ENCODE measurements at regions not wholly inside any gene's neighbourhood (a gene's known extent, or its start where the extent isn't known, plus 50 kb on each side); places are given as distances from the start of the nearest gene placed in this dataset.

DNA sequence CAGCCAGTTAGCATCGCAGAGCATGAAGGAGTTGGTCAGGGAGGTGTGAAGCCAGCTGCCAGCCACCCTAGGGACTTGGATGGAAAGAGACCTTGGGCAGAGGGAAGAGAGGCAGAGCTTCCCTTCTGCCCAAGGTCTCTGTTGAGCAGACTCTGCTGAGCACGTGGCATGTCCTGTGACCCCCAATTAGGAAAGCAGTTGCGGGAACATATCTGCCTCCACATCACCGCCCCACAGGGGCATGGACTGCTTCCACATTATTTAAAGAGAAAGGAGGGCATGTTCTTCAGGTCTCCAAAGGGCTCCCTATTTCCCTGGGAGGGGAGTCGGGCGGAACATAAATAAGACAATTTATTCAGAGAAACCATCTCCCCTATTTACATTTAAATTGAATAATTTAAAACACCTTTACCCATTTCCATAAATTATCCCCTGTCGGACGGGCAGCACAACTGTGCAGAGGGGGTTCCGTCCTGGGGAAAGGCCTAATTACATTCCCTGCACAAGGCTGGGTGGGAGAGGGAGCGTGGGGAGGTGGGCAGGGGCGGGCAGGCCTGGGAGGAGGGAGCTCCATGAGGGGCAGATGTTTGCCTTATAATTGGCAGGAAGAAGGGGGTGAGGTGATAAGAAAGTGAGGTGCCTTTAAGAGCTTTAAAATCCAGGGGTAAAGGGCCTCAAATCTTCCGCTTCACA lies 88.8 kb upstream of the THY1 start:
- no peak for DNase-seq
- no peak overlapping the region for H3K4me3 ChIP-seq
- no peaks in the 10 kb centered on the region for H3K9me3 ChIP-seq
- peaks cover 0 to 18% (median 4%) of the 10 kb centered on the region in 3 donors for H3K27me3 ChIP-seq
- intact Hi-C loops (cut with DNase I; ENCODE audit: low total_unique reads): no loop called here
- no peak overlapping the region for H3K27ac ChIP-seq
- no peak for TF ChIP-seq POLR2AphosphoS5 (IDR thresholded peaks at IDR 0.05)
- TF ChIP-seq POLR2A (IDR thresholded peaks at IDR 0.05): no peak
- TF ChIP-seq EP300 (IDR thresholded peaks at IDR 0.05): no peak
- TF ChIP-seq, protein P1, sequence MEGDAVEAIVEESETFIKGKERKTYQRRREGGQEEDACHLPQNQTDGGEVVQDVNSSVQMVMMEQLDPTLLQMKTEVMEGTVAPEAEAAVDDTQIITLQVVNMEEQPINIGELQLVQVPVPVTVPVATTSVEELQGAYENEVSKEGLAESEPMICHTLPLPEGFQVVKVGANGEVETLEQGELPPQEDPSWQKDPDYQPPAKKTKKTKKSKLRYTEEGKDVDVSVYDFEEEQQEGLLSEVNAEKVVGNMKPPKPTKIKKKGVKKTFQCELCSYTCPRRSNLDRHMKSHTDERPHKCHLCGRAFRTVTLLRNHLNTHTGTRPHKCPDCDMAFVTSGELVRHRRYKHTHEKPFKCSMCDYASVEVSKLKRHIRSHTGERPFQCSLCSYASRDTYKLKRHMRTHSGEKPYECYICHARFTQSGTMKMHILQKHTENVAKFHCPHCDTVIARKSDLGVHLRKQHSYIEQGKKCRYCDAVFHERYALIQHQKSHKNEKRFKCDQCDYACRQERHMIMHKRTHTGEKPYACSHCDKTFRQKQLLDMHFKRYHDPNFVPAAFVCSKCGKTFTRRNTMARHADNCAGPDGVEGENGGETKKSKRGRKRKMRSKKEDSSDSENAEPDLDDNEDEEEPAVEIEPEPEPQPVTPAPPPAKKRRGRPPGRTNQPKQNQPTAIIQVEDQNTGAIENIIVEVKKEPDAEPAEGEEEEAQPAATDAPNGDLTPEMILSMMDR (IDR thresholded peaks at IDR 0.05): no peak
- H3K36me3 ChIP-seq: no peaks in the 10 kb centered on the region
- H3K4me1 ChIP-seq: peaks cover 0 to 9% (median 0%) of the 10 kb centered on the region in 4 donors
- WGBS, 5 donors: 63 to 74% (median 71%) methylated on average over 12 of the region's 12 CpGs

DNA sequence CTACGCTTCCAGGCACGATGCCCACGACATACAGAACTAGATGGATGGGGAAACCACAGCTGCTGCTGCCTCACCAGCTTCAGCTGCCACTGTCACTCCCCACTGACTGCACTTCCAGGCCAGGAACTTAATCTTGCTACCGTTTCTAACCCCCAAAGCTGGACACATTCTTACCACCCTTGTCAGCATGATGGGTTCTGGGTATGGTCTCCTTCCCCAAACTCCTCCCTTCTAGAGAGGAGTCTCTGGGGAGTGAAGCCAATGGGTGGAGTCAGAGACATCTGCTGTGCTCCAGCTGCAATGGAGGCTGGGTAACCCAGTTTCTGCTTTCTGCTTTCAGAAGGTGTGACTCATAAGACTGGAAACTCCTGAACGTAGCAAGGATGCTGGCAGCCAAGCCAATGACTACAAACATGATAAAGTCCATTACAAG lies 87.0 kb upstream of the THY1 start:
- H3K27ac ChIP-seq: peak overlapping the region in 1 of 5 donors; percentile 12
- peak in 1 of 2 donors; percentile 49 for DNase-seq
- no peaks in the 10 kb centered on the region for H3K36me3 ChIP-seq
- H3K4me3 ChIP-seq: no peak overlapping the region
- H3K9me3 ChIP-seq: no peaks in the 10 kb centered on the region
- peaks cover 0 to 9% (median 0%) of the 10 kb centered on the region in 4 donors for H3K4me1 ChIP-seq
- intact Hi-C loops (cut with DNase I; ENCODE audit: low total_unique reads): no loop called here
- WGBS, 5 donors: 41 to 58% (median 50%) methylated on average over 5 of the region's 5 CpGs
- TF ChIP-seq POLR2A (IDR thresholded peaks at IDR 0.05) (no peak), POLR2AphosphoS5 (IDR thresholded peaks at IDR 0.05) (no peak), EP300 (IDR thresholded peaks at IDR 0.05) (no peak)
- TF ChIP-seq, protein P1 (IDR thresholded peaks at IDR 0.05): no peak
- peaks cover 0 to 16% (median 4%) of the 10 kb centered on the region in 3 donors for H3K27me3 ChIP-seq

DNA sequence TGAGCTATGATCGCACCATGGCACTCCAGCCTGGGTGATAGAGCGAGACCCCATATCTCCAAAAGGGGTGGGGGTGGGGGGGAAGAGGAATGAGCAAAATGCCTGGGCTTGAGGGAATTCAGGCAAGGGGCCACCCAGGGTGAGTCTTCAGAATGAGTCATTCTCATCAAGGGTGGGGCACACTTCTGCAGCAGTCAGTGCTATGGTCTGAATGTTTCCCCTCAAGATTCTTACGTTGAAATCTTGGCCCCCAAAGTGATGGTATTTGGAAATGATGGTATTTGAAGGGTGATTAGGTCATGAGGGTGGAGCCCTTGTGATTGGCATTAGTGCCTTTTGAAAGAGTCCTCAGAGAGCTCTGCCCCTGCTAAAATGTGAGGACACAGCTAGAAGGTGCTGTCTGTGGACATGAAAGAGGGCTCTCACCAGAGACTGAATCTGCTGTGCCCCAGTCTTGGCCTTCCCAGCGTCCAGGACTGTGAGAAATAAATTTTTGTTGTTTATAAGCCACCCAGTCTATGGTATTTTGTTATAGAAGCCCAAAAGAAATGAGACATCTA lies 86.4 kb upstream of the THY1 start:
- intact Hi-C loops (cut with DNase I; ENCODE audit: low total_unique reads): no loop called here
- H3K27ac ChIP-seq: peak overlapping the region in 1 of 5 donors; percentile 12
- peaks cover 0 to 16% (median 4%) of the 10 kb centered on the region in 3 donors for H3K27me3 ChIP-seq
- H3K4me3 ChIP-seq: no peak overlapping the region
- no peak for DNase-seq
- 63 to 73% (median 69%) methylated on average over 4 of the region's 4 CpGs for WGBS, 5 donors
- TF ChIP-seq, protein P1 (IDR thresholded peaks at IDR 0.05): no peak
- TF ChIP-seq POLR2AphosphoS5 (IDR thresholded peaks at IDR 0.05) (no peak), POLR2A (IDR thresholded peaks at IDR 0.05) (no peak), EP300 (IDR thresholded peaks at IDR 0.05) (no peak)
- peaks cover 0 to 9% (median 0%) of the 10 kb centered on the region in 4 donors for H3K4me1 ChIP-seq
- no peaks in the 10 kb centered on the region for H3K36me3 ChIP-seq
- H3K9me3 ChIP-seq: no peaks in the 10 kb centered on the region

GRCh38 chr11:119506436-119506835 lies 83.5 kb upstream of the THY1 start:
- Histone ChIP-seq H3K4me1 (peaks cover 0 to 9% (median 0%) of the 10 kb centered on the region in 4 donors), H3K4me3 (no peak overlapping the region), H3K27ac (no peak overlapping the region), H3K27me3 (peaks cover 0 to 17% (median 6%) of the 10 kb centered on the region in 3 donors), H3K9me3 (no peaks in the 10 kb centered on the region), H3K36me3 (no peaks in the 10 kb centered on the region)
- TF ChIP-seq POLR2A (IDR thresholded peaks at IDR 0.05): no peak
- TF ChIP-seq POLR2AphosphoS5 (IDR thresholded peaks at IDR 0.05): peak in 1 of 3 donors; percentile 51
- no peak for TF ChIP-seq EP300 (IDR thresholded peaks at IDR 0.05)
- no peak for DNase-seq
- 22 to 71% (median 47%) methylated on average over 3 of the region's 3 CpGs for WGBS, 5 donors
- intact Hi-C loops (cut with DNase I; ENCODE audit: low total_unique reads): no loop called here
